ENCODE measurements at regions not wholly inside any gene's neighbourhood (a gene's known extent, or its start where the extent isn't known, plus 50 kb on each side); places are given as distances from the start of the nearest gene placed in this dataset.

GRCh38 chr13:61002686-61003085, 413.0 kb downstream of the PCDH20 start:
- TF ChIP-seq, protein P1, sequence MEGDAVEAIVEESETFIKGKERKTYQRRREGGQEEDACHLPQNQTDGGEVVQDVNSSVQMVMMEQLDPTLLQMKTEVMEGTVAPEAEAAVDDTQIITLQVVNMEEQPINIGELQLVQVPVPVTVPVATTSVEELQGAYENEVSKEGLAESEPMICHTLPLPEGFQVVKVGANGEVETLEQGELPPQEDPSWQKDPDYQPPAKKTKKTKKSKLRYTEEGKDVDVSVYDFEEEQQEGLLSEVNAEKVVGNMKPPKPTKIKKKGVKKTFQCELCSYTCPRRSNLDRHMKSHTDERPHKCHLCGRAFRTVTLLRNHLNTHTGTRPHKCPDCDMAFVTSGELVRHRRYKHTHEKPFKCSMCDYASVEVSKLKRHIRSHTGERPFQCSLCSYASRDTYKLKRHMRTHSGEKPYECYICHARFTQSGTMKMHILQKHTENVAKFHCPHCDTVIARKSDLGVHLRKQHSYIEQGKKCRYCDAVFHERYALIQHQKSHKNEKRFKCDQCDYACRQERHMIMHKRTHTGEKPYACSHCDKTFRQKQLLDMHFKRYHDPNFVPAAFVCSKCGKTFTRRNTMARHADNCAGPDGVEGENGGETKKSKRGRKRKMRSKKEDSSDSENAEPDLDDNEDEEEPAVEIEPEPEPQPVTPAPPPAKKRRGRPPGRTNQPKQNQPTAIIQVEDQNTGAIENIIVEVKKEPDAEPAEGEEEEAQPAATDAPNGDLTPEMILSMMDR (IDR thresholded peaks at IDR 0.05), result no peak
- no peak for TF ChIP-seq POLR2A (IDR thresholded peaks at IDR 0.05)

Measured in tibial nerve (tissue), 3 donors.